ENCODE measurements at regions not wholly inside any gene's neighbourhood (a gene's known extent, or its start where the extent isn't known, plus 50 kb on each side); places are given as distances from the start of the nearest gene placed in this dataset.

DNA sequence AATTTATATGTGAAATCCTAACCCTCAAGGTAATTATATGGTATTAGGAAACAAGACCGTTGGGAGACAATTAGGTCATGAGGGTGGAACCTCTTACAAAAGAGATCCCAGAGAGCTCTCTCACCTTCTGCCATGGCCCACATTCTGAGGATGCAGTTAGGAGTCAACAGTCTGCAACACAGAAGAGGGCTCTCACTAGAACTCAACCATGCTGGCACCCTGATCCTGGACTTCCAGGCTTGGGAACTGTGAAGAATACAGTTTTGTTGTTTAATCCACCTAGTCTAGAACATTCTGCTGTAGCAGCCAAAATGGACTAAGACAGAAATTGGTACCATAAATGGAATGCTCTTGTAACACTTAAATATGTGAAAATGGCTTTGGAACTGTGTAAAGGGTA is 278.8 kb upstream of the GALNTL6 start:
- TF ChIP-seq, protein P1, sequence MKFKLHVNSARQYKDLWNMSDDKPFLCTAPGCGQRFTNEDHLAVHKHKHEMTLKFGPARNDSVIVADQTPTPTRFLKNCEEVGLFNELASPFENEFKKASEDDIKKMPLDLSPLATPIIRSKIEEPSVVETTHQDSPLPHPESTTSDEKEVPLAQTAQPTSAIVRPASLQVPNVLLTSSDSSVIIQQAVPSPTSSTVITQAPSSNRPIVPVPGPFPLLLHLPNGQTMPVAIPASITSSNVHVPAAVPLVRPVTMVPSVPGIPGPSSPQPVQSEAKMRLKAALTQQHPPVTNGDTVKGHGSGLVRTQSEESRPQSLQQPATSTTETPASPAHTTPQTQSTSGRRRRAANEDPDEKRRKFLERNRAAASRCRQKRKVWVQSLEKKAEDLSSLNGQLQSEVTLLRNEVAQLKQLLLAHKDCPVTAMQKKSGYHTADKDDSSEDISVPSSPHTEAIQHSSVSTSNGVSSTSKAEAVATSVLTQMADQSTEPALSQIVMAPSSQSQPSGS (CRISPR knock-in tag; IDR thresholded peaks at IDR 0.05; ENCODE audit: borderline replicate concordance, low read depth), result no peak
- TF ChIP-seq CREB1 (CRISPR knock-in tag; IDR thresholded peaks at IDR 0.05), result no peak
- TF ChIP-seq, protein P2, sequence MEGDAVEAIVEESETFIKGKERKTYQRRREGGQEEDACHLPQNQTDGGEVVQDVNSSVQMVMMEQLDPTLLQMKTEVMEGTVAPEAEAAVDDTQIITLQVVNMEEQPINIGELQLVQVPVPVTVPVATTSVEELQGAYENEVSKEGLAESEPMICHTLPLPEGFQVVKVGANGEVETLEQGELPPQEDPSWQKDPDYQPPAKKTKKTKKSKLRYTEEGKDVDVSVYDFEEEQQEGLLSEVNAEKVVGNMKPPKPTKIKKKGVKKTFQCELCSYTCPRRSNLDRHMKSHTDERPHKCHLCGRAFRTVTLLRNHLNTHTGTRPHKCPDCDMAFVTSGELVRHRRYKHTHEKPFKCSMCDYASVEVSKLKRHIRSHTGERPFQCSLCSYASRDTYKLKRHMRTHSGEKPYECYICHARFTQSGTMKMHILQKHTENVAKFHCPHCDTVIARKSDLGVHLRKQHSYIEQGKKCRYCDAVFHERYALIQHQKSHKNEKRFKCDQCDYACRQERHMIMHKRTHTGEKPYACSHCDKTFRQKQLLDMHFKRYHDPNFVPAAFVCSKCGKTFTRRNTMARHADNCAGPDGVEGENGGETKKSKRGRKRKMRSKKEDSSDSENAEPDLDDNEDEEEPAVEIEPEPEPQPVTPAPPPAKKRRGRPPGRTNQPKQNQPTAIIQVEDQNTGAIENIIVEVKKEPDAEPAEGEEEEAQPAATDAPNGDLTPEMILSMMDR (IDR thresholded peaks at IDR 0.05), result no peak
- TF ChIP-seq, protein P3, sequence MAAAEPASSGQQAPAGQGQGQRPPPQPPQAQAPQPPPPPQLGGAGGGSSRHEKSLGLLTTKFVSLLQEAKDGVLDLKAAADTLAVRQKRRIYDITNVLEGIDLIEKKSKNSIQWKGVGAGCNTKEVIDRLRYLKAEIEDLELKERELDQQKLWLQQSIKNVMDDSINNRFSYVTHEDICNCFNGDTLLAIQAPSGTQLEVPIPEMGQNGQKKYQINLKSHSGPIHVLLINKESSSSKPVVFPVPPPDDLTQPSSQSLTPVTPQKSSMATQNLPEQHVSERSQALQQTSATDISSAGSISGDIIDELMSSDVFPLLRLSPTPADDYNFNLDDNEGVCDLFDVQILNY (CRISPR knock-in tag; IDR thresholded peaks at IDR 0.05), result no peak
- no peak for TF ChIP-seq ZNF423 (CRISPR knock-in tag; IDR thresholded peaks at IDR 0.05)
- TF ChIP-seq NFYB (CRISPR knock-in tag; conservative IDR thresholded peaks at IDR 0.05; ENCODE audit: low read depth), result no peak
- no peak for TF ChIP-seq SP1 (CRISPR knock-in tag; conservative IDR thresholded peaks at IDR 0.05)
- TF ChIP-seq RELA (CRISPR knock-in tag; IDR thresholded peaks at IDR 0.05; ENCODE audit: borderline replicate concordance), result no peak
- TF ChIP-seq, protein P4, sequence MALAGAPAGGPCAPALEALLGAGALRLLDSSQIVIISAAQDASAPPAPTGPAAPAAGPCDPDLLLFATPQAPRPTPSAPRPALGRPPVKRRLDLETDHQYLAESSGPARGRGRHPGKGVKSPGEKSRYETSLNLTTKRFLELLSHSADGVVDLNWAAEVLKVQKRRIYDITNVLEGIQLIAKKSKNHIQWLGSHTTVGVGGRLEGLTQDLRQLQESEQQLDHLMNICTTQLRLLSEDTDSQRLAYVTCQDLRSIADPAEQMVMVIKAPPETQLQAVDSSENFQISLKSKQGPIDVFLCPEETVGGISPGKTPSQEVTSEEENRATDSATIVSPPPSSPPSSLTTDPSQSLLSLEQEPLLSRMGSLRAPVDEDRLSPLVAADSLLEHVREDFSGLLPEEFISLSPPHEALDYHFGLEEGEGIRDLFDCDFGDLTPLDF (CRISPR knock-in tag; IDR thresholded peaks at IDR 0.05), result no peak
